GM19351 (cell line): ENCODE measurements at regions not wholly inside any gene's neighbourhood (a gene's known extent, or its start where the extent isn't known, plus 50 kb on each side); places are given as distances from the start of the nearest gene placed in this dataset.
"Not testable (repeated sequence)": the region's sequence is repeated elsewhere in the genome, so short reads cannot be mapped to it uniquely, and the experiment has no call there.

ENCODE experiments used
- ATAC-seq: cut with Tn5 transposase; IDR thresholded peaks from one replicate; pipeline ENCODE4 v1.9.1; 2021; ENCODE audit warnings: mild to moderate bottlenecking, moderate library complexity; ENCODE audit not compliant: unreplicated experiment

- no peak for ATAC-seq
These were observed 71.9 kb downstream of the DYNAP start for GRCh38 chr18:54662986-54663385.

GRCh38 chr18:54669701-54670100 lies 78.7 kb downstream of the DYNAP start:
- ATAC-seq = not testable (repeated sequence)

DNA sequence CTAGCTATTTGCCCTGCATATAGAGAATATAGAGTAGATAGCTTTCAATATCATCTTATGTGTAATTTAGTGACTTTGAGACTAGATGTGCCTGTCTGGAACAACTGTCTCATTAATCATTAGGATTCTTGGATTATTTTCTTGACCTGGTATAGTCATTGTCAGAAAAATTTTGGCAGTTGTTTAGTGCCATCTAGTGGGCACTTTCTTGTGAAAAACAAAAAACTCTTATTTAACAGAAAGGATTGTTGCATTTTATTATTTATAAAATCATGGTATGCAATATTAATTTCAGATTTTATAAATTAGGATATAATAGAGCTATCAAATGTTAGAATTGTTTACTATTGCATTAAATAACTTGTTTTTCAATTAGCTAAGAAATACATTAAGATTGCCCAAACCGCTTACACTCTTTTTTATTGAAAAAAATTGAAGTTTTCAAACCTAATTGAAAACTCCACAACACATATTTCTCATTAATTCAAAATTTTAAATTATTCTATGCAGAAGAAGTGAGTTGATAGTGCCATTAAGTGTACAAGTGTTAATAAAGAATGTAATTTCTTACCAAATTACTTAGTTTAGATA lies 80.3 kb downstream of the DYNAP start:
- no peak for ATAC-seq

GRCh38 chr18:54672109-54672508 lies 81.1 kb downstream of the DYNAP start:
- ATAC-seq = no peak

DNA sequence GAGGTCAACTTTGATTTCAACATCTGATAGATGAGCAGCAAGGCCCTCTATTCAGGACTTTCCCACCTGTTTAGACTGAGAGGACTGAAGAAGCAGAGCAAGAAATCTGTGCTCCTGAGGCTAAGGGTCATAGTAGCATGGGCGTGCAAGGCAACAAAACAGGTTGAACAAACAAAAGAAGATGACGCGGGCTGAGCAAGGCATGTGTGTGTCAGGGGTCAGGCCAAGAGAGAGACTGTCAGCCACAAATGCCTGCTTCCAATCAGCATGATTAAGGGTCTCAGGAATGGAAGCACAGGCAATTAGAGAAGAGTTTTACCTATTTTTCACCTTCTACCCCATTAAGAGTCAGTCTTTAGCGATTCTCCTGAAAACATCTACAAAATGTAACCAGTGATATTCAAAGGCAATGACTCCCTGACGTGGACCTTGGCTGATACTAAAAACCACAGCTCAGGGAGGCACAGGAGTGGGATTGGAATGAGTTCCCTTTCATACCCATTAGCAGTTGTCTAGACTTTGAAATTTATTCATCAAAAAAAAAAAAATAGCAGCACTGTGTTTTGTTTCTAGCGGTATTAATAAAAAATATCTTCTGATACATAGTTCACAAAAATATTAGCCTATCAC lies 81.9 kb downstream of the DYNAP start:
- no peak for ATAC-seq

GRCh38 chr18:54673936-54674335 lies 82.9 kb downstream of the DYNAP start:
- ATAC-seq = no peak

GRCh38 chr18:54675076-54675475 lies 84.0 kb downstream of the DYNAP start:
- no peak for ATAC-seq

DNA sequence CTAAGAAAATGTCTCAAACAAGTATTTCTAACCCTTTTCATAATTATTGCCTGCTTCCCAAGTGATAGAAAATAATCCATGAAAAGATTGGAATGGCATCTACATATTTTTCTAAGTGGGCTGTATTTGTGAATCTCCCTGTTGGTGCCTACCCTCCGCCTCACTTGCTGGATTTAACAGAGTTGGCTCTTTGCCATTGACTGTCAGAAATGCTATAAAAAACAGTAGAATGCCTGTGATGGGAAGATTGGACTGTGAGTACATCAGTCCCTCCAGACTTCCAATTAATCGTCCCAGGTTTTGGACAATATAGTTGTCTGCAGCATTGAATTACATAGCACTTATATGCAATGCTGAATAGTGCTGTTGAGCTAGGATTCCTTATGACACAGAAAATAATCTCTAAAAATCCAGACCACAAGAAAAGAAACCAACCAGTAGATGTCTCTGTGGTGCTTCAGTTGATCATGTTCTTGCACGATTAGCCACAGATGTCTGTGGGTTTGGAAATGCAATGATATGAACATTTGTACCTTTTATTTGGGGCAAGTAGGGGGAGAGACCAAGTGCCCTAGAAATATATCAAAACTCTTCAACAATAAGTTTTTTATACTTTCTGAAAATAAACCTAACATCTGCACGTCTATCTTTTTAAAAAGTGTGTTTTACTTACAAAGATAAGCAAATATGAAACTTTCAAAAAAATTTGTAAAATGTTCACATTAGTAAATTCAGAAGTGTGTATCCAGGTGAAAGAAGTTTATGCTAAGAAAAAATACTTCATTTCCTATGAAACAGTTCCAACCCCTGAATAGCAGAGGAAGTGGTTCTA lies 88.5 kb downstream of the DYNAP start:
- peak; percentile 89 for ATAC-seq

DNA sequence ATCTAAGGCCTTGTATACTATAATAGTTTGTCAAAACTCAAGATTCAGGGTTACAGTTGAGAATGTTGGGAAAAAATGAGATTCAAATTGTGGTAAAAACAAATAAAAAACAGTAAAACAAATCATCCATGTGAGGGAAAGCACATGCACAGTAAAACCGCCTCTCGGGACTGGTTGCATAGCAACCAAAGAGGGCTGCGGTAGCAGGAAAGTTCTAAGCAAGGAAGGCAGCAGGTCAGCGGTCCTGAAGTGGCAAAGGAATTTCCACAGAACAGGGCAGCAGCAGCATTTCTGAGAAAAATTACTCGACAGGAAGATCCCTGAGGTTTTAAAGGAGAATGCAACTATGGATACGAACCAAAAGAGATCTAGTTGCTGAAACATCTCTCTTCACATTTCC lies 93.7 kb downstream of the DYNAP start:
- ATAC-seq = no peak

DNA sequence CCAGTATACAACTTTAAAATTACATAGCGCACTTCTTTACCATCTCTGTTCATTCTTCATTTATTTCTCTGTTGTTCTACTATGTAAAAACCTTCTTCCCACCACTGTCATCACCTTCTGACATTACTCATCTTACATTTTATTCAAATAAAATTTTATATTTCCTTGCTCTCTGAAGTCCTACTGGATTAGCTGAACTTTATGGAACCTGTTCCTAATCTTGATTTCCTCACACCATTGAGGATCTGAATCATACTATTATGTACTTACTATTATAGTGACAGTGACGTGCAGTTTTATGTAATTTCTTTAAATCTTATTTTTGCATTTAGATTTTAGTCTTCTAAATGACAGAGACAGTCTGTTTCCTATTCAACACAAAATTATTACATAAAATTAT lies 98.3 kb downstream of the DYNAP start:
- no peak for ATAC-seq

DNA sequence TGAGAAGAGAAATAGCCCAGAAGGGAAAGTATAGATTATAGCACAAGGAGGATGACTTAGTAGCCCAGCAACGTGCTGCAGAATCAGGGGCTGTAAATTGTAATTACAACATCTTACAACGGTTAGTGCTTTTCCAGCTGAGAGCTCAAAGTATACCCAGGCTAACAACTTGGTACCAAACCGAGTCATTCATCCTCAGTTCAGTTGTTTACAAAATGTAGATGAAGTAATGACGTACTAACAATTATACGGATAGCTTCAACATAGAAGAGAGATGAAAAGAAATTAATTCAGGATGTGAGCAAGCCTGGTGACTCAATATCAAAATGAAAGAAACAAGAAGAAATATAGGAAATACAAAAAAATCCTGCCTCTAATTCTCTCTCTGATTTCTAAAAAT lies 99.2 kb downstream of the DYNAP start:
- no peak for ATAC-seq

DNA sequence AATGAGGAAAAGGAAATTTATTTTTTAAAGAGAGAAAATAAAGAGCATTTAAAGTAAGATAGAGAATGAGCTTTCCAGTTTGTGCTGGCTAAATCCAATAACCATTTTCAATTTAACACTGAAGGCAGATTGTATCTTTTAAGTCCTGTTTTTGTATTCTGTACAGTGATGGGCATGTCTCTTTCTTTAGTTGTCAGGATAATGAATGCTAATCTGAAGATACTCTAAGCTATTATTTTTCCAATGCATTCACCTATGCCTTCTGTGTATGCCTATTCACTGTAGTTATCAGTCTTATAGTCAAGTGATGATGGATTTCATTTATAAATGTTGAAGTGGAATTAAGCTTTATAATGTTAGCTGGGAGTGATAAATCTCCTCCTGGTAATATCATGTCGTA lies 101.4 kb downstream of the DYNAP start:
- no peak for ATAC-seq

DNA sequence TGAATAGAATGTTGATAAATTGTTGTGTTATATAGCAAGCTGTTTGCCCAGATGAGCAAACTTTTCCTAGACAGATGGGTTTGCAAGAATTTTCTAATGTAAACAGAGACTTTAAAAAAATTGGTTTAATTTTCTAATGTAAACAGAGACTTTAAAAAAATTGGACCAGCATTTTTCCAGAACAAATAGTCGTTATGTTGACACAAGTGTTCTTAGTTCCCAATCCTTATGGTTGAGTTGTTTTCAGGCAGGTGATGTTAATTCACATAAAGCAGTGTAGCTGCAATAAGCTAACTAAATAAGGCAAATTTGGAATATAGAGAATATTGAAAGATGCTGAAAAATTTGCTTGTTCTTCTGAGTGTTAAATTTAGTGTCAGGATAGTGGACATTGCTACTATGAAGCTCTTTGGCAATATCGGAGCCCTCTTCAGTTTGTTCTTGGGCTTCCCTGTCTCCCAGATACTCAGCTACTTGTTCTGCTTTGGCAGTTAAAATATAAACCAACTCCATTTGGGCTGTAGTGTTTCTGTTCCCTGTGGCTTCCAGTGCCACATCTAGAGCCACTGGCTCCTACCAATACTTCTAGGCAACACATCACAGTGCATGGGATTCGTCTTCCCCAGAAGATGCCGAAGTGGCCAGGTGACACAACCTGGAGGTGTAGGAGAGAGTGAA lies 105.7 kb downstream of the DYNAP start:
- no peak for ATAC-seq

GRCh38 chr18:54700580-54700979 lies 109.5 kb downstream of the DYNAP start:
- ATAC-seq = no peak

- no peak for ATAC-seq
These were observed 111.6 kb downstream of the DYNAP start for GRCh38 chr18:54702686-54703085.

GRCh38 chr18:54710074-54710899 lies 118.0 kb upstream of the RAB27B start:
- no peak for ATAC-seq

- no peak for ATAC-seq
These were observed 117.4 kb upstream of the RAB27B start for GRCh38 chr18:54710900-54711281.

- no peak for ATAC-seq
These were observed 116.0 kb upstream of the RAB27B start for GRCh38 chr18:54712306-54712705.

- ATAC-seq = no peak
These were observed 115.5 kb upstream of the RAB27B start for GRCh38 chr18:54712758-54713157.

- no peak for ATAC-seq
These were observed 114.9 kb upstream of the RAB27B start for GRCh38 chr18:54713386-54713785.

DNA sequence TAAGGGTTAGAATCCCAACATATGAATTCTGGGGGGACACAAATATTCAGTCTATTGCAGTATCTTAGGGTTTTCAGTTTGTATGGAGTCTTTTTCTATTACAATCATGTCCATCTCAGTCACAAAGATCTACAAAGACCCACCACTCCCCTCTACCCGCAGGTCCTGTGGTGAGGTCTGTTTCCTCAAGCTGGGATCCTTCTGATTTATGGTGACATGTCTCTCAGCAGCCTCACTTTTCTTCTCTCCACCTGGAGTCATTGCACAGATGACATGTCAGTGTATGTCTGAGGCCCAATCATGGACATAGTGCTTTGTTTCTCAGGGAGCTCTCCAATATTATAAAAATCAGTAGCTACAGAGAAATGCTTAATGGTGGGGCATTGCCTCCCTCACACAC lies 113.4 kb upstream of the RAB27B start:
- no peak for ATAC-seq
